ENCODE measurements at regions not wholly inside any gene's neighbourhood (a gene's known extent, or its start where the extent isn't known, plus 50 kb on each side); places are given as distances from the start of the nearest gene placed in this dataset.

DNA sequence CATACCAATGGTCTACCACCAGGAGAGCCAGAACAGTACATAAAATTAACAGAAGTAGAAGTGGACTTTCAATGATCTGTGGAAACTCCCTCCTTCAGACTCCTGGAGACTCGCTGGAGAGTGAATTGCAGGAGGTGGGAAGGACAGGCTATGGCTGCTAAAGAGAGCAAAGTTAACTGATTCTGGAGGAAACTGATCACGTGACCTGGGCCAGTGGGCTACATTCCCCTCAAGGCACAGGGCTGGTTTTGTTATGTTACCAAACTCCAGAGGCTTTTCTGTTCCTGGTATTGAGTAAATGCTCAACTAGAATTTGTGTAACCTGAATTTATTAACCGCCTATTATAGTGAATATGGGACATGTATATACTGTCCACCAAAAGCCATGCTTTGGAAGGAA lies 372.6 kb downstream of the MTRR start:
- no peak for DNase-seq

DNA sequence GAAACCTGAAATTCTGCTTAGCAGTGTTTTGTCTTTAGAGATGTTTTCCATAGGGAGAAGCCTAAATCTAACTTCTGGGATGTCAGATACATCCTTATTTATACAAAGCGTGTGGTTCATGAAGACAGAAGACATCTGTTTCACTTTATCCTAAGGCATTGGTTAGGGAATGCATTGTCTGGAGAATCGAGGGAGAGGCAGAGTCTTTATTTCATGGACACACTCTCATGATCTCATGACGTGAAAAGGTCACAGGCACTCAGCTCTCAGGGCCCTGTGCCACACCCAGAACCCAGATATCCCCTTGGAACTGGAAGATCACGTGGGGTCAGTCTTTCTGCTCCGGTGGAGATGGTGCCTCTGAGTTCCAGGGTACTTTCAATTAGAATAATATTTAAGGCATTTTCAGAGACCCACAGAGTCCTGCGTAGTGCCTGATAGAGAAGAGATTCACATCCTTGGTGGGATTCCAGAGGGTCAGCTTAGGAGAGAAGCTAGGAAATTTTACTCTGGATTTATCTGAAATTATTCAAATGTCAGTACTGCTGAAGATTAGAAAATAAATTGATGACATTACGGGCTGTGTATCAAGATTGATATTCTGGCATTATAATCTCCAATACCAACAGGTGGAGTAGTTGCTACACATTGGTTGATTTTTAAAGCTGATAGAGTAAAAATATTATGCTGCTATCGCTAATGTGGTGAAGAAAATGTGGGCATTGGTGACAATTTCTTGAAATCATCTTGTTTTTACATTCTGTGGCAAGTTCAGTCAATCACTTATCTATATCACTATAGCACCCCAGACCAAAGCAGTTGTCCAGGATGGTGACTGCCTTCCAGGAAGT lies 378.3 kb downstream of the MTRR start:
- DNase-seq: no peak

DNA sequence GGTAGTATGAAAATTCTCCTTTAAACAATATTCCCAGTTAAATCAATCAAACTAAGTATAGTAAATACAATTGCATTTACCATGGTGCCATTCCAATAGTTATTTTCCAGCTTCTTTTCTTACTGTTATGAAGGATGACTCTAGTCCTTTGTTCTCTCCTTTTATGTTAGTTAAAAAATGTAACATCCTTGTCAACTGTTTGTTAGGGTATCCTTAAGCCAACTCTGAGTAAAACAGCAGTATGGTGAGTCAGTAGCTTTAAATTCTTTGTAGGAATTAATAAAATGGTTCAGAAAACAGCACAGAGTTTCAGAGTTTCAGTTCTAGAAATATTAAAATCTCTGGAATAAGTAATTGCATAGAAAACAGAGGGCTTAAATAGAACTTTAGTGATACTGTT lies 384.4 kb downstream of the MTRR start:
- DNase-seq: no peak

DNA sequence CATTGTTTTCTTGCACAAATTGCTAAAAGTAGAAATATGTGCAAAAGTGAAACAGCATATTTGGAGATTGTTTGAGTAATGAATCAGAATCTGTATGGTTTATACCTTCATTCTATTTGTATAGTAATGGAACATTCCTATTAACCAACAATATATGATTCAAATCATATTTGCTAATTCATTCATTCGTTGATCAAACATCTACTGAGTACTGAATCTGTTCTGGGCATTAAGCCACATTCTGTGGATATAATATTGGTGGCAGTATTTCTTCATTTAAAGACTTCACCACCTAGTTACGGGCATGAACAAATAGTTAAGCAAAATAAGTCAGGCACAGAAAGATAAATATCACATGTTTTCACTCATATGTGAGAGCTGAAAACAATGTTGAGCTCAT lies 385.7 kb downstream of the MTRR start:
- DNase-seq: no peak

DNA sequence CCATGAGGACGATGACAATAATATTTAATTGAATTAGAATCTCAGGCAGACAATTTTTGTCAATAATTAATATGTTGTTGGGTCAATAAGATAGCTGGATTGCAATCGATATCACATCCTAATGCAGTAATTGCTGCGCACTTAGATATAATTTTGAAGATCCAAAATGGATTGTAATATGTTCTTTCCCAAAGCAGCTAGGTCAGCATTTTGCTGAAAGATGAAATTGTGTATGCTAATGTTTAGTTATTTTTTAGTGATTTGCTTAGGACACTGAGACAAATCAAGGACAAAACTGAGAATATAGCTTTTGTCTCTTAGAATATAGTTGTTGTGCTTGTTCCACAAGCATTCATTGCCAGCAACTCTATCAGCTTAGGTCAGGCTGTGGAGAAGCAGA lies 389.9 kb downstream of the MTRR start:
- DNase-seq: no peak

DNA sequence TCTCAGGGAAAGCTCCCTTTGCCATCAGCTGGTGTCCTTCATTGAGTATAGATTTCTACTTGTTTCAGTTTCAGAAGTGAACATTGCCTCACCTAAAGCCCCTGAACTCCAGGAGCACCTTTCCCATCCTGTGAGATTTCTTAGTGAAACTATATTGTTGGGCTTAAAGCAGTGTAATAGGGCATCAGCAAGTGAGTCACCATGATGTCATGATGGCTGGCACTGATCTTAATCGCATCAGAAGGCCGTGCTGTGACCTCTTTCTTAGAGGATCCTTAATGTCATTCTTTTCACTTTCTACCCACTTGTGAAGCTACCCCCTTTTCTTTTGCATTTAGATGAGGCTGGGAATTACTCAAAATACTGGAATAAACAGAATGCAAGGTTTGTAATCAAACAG lies 401.3 kb downstream of the MTRR start:
- no peak for DNase-seq

DNA sequence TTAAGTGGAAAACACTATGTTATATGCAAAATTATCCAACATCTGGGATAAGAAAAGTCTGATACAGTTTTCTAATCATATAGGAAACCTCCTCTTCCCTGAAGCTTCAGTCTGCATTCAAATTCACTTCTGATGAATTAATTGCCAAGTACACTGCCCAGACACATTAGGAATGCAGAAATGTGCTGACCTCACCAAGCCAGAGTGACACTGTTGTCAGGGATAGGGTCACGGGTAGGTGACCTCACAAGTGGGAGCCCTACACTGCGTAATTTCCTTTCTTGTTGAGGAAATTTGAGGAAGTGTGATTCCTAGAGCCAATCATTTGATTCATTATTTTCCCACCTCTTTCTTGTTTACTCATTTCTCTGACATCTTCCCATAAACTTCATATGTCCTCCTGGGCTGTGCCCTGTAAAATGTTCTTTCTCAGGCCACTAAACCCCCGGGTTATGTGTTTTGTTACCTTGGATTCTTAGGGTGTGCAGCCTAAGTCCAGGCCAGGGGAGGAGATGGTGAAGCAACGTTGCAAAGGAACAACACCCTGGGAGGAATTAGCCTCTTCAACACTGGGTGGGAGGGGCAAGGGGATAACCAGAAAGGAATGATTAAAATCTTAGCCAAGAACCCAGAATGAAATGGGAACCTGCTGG lies 411.9 kb downstream of the MTRR start:
- no peak for DNase-seq

DNA sequence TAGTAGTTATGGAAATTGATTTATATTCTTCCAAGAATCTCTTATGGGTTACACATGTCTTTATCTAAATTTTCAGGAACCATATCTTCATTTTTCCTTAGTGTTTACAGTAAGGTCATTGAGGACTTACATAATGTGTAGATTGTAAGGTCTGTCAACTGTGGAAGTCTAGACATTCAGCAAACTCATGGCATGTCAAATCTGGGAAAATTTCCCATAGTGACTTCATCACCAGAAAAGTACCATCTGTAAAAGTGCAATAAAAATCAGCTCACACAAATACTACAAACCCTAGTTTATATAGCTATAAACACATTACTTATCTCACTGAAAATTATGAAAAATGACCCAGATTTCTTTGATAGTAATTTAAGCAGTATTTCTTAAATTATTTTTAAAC lies 419.4 kb downstream of the MTRR start:
- no peak for DNase-seq

DNA sequence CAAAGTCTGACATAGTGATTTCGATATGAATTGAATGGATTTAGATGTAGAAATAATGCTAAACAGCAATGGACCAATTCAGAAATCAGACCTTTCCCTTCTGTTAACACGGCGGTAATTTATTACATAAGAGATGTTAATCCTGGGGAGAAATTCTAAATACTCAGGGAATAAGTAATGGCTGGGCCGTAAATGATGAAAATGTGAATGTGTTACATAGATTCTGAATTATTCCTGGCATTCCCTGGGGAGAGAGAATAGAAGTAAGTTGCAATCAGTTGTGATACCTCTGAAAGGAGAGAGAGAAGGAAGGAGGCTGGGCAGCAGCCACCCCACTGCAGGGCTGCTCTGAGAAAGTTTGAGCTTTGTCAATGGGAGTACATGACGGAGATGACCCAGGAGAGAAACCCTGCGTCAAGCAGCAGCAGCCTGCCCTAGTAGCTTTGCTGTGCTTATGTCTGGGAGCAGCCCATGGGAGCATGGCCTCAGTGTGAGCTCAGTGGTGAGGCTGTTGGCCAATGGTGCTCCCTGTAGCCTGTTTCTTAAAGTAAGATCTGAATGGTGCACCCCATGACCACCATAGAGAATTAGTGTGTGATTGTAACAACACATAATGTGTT lies 420.1 kb downstream of the MTRR start:
- no peak for DNase-seq

DNA sequence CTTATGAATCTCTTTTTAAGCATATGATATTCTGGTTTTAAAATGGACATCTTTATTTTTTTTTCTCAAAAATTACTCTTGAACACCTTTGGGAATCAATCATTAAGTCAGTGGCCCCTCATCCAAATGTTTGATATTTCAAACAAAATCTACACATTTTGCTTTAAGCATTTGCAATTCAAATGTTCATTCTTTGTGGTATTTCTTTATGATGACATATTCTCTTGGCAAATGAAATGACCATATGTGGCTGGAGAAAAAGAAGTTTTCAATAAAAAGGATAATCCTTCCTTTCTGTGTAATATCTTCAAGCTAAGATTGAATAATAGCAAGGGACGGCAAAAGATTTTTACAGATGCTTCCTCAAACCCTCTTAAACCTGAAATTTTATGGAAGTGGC lies 420.8 kb downstream of the MTRR start:
- no peak for DNase-seq

DNA sequence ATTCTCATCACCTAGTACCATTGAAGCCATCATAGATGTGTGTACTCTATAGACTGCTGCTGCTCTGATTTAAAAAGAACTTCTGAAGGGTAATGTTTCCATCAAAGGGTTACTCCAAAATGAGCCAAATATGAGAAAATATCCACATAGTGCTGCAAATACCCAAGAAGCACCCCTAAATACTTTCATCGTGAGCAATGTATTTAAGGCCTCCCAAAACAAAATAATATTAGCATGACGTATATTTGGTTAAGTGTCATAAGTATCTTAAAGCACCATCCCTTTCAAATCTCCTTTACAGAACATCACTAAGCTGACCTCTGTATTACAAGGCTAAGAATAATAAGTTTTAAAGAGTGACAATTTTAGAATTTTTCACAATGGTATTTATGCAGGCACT lies 421.8 kb downstream of the MTRR start:
- DNase-seq: no peak

DNA sequence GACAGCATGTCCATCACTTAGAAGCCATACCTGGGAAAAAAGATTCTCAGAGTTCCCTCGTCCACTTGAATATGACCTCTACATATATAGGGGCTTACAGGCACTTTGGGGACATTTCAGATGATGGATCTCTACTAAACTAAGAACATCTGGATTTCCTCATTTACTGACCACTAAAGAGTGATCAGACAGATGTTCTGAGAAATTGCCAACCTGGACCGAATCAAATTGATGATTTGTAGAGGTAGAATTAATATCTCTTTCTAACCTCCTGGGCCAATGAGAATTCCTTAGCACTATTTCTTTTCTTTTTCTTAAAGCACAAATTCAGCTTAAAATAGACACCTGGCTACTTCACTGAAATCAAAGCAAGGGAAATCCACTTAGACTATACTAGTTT lies 422.7 kb downstream of the MTRR start:
- DNase-seq: no peak

DNA sequence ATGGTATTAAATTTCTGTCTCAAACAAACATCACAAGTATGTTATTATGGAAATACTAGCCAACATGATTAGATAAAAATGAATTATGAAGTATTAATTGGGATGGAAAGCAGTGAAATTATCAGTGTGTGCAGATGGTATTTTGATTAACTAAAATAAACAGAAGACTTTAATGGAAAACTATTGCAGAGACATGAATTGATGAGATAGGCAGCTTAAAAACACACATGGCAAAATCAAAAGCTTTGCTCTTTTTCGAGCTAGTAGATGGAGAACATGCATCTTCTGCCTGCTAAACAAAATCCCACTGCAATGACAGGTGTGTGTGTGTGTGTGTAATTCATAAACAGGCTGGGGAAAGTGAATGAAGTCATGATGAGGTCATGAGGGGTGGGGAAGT lies 426.2 kb downstream of the MTRR start:
- DNase-seq: no peak

DNA sequence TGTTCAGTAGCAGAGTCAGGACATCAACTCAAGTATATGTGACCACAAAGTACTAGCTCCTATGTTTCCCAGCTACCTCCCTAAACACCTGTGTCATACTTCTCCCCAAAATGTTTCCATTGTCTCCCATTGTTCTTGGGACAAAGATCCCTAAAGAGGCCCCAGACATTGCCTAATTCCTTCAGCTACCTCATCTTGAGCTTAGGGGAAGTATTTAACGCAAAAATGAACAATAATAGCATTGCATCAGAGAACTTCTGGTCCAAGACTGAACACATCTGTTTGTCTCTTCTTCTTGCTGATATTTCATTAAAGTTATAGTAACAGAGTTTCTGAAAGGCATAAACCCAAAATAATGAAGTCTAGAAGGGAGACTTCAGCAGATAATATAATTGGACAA lies 430.8 kb downstream of the MTRR start:
- no peak for DNase-seq

DNA sequence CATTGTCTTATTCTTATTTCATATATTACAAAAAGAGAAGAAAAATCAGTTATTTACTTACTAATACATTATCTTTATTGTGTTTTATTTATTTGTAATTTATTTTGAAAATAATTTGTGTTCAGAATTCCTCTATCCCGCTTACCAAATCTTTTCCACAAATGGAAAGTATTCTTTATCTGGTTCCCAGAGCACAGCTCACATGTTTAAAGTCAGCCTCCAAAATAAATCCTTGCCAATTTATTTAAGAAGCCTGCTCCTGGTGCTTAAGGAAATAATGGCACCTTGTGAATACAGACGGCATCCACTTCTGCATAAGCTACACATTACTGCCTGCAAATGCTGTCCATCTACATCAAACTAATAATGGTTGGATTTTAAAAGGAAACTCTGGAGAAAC lies 435.4 kb downstream of the MTRR start:
- no peak for DNase-seq

DNA sequence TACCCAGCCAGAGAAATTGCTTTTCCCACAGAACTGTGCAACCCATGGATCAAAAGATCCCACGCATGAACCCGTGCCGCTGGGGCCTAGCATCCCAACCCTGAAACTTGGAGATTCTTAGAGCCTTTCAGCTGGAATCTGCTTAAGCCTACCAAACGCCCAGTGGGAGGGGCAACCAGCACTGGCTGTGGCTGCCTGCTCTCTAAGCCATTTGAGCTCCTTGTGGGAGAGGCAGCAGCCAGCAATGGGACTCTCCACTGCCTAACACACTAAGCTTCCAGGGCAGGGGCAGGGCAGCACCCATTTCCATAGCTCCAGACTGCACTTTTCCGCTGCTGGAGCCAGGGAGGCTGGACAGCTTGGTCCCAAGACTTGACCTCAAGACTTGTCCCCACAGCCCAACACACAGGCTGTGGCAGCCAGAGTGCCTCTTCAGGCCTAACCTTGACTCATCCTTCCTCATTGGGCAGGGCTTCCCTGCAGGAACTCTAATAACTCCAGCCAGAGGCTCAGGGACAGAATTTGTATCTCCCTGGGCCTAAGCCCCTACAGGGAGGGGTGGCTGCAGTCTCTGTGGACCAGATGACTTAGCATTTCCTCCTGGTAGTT lies 437.4 kb downstream of the MTRR start:
- DNase-seq: no peak

DNA sequence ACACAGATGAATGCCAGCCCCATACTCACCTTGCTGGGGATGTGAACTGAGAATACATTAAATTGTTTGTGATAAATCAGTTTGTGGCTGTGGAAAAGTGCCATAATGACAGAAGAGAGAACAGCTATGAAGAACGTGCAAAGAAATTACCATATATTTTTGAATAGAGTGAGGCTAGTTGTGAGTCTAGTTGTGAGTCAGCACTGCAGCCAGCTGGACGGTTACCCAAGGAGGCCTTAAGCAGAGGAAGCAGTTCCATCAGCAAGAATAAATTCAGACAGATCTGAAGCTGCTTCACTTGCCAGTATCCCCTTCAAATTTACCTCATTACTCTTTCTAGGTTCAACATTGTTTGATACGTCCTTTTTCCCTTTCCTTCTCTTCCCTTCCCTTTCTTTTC lies 446.0 kb downstream of the MTRR start:
- no peak for DNase-seq

DNA sequence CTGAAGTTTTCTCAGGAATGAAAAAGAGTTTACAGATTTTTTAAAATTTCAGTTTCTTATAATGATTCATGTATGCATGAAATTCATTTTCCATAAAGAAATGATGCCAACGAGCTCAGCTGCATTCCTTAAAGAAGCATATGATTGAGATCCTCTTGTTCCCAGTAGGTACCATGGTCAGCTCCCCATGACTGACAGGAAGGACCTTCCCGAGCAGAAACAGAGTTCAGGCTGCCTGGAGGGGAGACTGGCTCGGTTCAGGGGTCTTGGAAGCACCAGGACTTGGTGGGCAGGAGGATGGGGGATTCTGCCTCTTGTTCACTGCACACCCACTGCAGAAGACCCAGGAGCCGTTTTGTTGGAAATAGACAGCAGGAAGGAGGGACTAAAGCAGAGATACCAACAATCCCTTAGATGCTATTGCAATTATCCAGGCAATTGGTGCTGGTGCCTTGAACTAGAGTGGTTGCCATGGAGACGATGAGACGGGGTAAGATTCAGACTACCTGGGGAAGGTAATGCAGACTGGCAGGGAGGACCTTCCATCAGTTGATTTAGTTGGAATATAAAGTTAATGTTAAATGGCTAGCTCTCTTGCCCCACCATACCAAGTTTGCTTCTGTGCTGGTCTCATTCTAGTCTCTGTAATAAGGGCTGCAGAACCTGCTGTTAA lies 447.8 kb downstream of the MTRR start:
- DNase-seq: no peak

DNA sequence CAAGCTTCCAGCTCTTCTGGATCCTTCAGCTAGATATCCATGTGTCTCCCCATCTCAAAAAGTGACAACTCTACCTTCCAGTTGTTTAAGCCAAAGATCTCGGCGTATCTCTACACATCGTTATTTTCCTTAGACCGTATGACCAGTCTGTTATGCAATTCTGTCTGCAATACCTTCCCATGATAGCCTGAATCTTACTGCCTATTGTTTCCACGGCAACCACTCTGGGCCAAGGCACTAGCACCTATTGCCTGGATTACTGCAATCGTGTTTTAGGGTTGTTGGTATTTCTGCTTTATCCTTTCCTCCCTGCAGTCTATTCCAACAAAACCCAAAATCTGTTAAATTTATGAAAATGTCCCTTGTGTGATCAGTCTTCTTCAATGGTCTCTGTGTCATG lies 448.4 kb downstream of the MTRR start:
- no peak for DNase-seq

DNA sequence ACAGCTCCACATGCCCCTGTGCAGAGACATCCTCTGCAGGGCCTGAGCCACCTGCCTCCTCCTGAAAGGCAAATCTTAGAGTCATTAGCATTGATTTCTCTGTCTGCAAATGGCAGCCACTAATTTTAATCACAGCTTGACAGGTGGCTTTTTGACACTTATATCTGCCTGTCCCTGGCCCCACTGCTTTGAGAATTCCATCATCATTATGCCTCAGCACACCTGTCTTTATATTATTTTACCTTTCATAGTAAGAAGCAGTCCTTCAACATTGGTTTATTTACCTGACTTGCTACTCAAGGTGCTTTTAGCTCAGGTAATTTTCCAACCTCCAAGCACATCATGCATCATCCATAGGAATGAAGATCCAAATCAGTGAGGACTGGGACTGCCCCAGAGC lies 451.3 kb downstream of the MTRR start:
- no peak for DNase-seq

DNA sequence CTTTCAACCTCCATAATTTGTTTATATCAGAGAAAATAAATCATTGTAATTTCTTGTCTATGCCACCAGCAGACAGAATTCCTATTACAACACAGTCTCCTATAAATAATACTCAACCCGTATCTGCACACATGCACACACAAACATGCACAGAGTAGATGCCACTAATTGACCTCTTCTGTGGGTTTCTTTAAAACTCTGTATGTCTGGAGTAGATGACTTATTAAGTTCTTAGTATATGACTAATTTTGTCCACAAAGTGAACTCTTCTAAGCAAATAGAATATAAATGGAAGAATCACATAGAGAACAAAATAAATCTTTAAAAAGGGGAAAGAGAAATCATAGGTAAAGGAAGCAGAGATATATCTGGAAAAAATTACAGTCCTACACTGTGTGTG lies 452.3 kb downstream of the MTRR start:
- DNase-seq: no peak

DNA sequence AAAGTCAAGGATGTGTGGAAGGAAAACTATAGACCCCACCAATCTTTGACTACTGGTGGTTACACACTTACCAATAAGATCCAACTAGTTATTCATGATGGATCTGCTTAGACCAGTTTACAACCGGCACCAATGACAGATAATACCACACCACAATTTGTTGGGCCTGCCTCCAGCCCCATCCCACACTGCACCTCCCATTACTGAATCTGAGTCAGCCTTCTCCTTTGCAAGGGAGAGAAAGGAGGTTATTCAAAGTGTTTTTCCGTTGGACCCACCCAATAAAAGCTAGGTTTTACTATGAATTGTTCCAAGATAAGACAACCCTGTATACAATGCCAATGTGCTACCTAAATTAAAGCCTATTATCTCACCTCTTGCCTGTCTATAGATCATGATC lies 453.5 kb downstream of the MTRR start:
- no peak for DNase-seq

DNA sequence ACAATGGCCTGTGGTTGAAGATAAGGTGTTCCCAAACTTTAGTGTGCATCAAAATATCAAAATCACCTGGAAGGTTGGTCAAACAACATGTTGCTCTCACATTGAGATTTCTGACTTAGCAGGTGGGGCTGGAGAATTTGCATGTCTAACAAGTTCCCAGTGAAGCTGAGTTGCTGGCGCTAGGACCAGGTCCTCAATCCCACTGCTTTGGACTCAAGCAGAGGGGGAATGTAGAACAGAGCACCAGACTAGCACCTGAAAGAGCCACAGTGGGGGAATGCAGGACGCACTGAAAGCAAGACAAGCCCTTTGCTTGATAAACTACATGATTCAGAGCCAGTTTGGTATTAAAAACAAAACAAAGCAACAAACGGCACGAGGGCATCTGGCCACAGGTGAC lies 458.1 kb downstream of the MTRR start:
- no peak for DNase-seq

All from activated CD4-positive, alpha-beta T cell treated with anti-CD3 and anti-CD28 coated beads, Interleukin-2, amount 50 U/mL, for 48 hours (primary cell).